Small intestine (tissue), 7 donors: ENCODE measurements at regions not wholly inside any gene's neighbourhood (a gene's known extent, or its start where the extent isn't known, plus 50 kb on each side); places are given as distances from the start of the nearest gene placed in this dataset.

ENCODE experiments used
- DNase-seq, 2 donors: peaks; one replicate each; pipeline versions ENCODE4 v3.0.0 to v3.0.0-alpha.2; 2013
- FAIRE-seq: peaks from 2 replicates; lab custom pipeline; 2012; peaks lifted over from hg19 to GRCh38; lab: Jason Lieb, UNC
- H3K27ac ChIP-seq, 3 donors: one replicate each; pipeline ENCODE4 v1.5.1; 2013; ENCODE audit warnings: low read length in 2 of 3, mild to moderate bottlenecking in 2 of 3, control low read depth in 1 of 3, inconsistent platforms in 1 of 3, low read depth in 1 of 3, moderate library complexity in 1 of 3
- H3K27me3 ChIP-seq, 3 donors: one replicate each; pipeline ENCODE4 v1.6.1; 2013; ENCODE audit warnings: low read length in 3 of 3, inconsistent platforms in 1 of 3; ENCODE audit not compliant: control insufficient read depth in 3 of 3, insufficient read depth in 3 of 3
- H3K36me3 ChIP-seq, 3 donors: one replicate each; pipeline ENCODE4 v1.6.1; 2013; ENCODE audit warnings: low read length in 3 of 3, inconsistent platforms in 1 of 3, low read depth in 1 of 3, mild to moderate bottlenecking in 1 of 3, moderate library complexity in 1 of 3; ENCODE audit not compliant: control insufficient read depth in 3 of 3, insufficient read depth in 2 of 3
- H3K4me1 ChIP-seq, 3 donors: one replicate each; pipeline ENCODE4 v1.6.1; 2013; ENCODE audit warnings: low read length in 2 of 3, inconsistent platforms in 1 of 3, low read depth in 1 of 3, mild to moderate bottlenecking in 1 of 3, moderate library complexity in 1 of 3; ENCODE audit not compliant: control insufficient read depth in 3 of 3, insufficient read depth in 2 of 3
- H3K4me3 ChIP-seq, 3 donors: one replicate each; pipeline ENCODE4 v1.5.1; 2013; ENCODE audit warnings: low read length in 3 of 3, control low read depth in 1 of 3, inconsistent platforms in 1 of 3, low read depth in 1 of 3, mild to moderate bottlenecking in 1 of 3, moderate library complexity in 1 of 3
- H3K9me3 ChIP-seq, 2 donors: one replicate each; pipeline ENCODE4 v1.6.1; 2013; ENCODE audit warnings: low read depth in 1 of 2, low read length in 1 of 2; ENCODE audit not compliant: control insufficient read depth in 2 of 2, insufficient read depth in 1 of 2
- WGBS, 3 donors: extraction: QIAGEN DNeasy Blood & Tissue Kit; methylation state at CpG; one replicate each; pipeline ENCODE4 v1.1.7; 2013; 5-methylcytosine and 5-hydroxymethylcytosine counted together
- donor health status: healthy with polysubstance abuse.
- donor health status: control.
- donor health status: control.
- donor health status: Bipolar disorder and iron deficiency.
- donor health status: healthy.

DNA sequence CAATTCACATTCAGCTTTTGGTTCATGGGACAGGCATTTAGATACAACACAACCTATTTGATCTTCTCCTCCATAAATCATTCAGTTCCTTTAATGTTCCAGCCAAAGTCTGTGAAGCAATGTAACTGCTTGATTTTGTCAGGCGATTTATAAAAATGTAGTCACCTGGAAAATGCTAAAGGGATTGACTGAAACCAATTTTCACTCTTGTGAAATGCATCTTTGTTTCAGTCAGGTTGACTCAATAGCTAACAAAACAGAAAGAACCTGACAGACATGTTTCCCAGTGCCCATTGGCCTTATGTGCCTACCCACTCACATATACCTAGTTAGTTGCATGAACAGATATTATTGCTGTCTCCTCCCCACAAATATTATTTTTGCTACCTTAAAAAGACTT, 335.7 kb downstream of the CHRM3 start:
- Histone ChIP-seq H3K27ac (no peak overlapping the region), H3K4me1 (no peaks in the 10 kb centered on the region), H3K36me3 (no peaks in the 10 kb centered on the region), H3K9me3 (no peaks in the 10 kb centered on the region), H3K4me3 (no peak overlapping the region), H3K27me3 (no peaks in the 10 kb centered on the region)
- WGBS, 3 donors = 71 to 92% (median 91%) methylated on average over 1 of the region's 1 CpG
- DNase-seq = no peak
- FAIRE-seq = no peak

DNA sequence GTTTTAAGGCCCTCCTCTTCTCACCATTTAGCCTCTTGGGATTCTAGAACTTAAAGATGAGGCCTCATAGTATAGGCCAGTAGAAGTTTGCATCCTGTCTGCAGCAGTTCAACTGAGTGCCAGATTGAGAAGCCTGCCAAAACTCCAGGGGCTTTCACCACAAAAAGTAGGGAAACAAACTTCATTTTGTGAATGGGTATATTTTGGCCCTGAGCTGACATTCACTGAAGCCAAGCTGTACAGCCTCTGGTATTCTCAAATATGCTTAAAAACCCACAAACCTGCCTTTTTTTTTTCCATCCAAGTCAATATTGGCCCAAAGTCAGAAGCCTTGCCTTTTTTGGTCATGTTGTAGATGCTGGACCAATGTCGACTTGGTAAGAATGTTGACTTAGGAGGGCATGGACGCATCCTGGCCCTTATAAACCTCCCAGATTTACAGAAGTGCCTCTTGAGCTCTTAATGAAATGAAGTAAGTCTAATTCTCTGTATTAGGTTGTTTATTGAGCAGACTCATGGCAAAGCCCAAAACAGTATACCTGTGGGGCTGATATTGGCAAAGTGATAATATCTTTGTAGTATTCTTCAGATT, 337.5 kb downstream of the CHRM3 start:
- no peak for DNase-seq
- no peaks in the 10 kb centered on the region for H3K4me1 ChIP-seq
- H3K27ac ChIP-seq = no peak overlapping the region
- H3K4me3 ChIP-seq = no peak overlapping the region
- FAIRE-seq = no peak
- no peaks in the 10 kb centered on the region for H3K36me3 ChIP-seq
- H3K27me3 ChIP-seq = no peaks in the 10 kb centered on the region
- no peaks in the 10 kb centered on the region for H3K9me3 ChIP-seq
- WGBS, 3 donors = 86 to 90% (median 89%) methylated on average over 2 of the region's 2 CpGs

- H3K27ac ChIP-seq = no peak overlapping the region
- WGBS, 3 donors = 62 to 72% (median 63%) methylated on average over 6 of the region's 6 CpGs
Observed at GRCh38 chr1:239725371-239725770, 339.0 kb downstream of the CHRM3 start.

DNA sequence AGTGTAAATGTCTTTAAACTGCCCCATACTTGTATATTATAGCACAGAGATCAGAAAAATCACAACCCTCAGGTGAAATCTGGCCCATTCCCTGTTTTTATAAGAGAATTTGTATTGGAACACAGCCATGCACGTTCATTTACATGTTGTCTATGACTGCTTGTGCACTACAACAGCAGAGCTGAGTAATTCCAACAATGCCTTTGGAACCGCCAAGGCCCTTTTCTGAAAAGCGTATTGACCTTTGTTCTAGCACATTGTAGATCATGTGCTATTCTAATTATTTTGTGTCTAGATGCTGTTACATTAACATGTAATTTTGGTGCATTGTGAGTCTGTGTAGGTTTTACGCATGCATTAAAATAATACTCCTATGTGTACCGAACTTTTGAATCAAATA, 339.6 kb downstream of the CHRM3 start:
- Histone ChIP-seq H3K36me3 (no peaks in the 10 kb centered on the region), H3K9me3 (no peaks in the 10 kb centered on the region), H3K4me1 (no peaks in the 10 kb centered on the region), H3K4me3 (no peak overlapping the region), H3K27me3 (no peaks in the 10 kb centered on the region), H3K27ac (no peak overlapping the region)
- no peak for DNase-seq
- WGBS, 3 donors = 87 to 93% (median 88%) methylated on average over 5 of the region's 5 CpGs
- FAIRE-seq = no peak

More at GRCh38 chr1:239725371-239725770, 339.0 kb downstream of the CHRM3 start:
- Histone ChIP-seq H3K4me1 (no peaks in the 10 kb centered on the region), H3K36me3 (no peaks in the 10 kb centered on the region), H3K27me3 (no peaks in the 10 kb centered on the region), H3K9me3 (no peaks in the 10 kb centered on the region), H3K4me3 (no peak overlapping the region)
- no peak for FAIRE-seq
- no peak for DNase-seq

DNA sequence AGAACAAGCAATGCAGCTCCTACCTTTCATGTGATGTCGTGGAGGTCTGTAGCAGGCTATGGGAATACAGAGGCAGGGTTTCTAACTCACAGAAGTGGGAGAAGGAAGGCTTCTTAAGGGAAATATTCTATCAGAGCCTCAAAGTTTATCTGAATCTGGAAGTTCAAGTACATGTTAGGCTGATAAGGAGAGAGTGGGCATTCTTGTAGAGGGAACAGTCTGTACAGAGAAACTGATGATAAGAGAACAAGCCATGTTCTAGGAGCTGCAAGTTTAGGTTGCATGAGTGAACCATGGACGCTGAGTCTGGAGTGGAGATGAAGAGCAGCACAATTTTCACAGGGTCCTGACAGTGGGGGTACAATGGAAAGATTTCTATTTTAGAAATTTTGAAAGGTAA, 344.0 kb downstream of the CHRM3 start:
- no peak for FAIRE-seq
- 91 to 93% (median 92%) methylated on average over 2 of the region's 2 CpGs for WGBS, 3 donors

GRCh38 chr1:239731082-239731748, 344.8 kb downstream of the CHRM3 start:
- FAIRE-seq (no peak), DNase-seq (no peak)
- Histone ChIP-seq H3K4me3 (no peak overlapping the region), H3K9me3 (no peaks in the 10 kb centered on the region), H3K4me1 (no peaks in the 10 kb centered on the region), H3K36me3 (no peaks in the 10 kb centered on the region), H3K27me3 (no peaks in the 10 kb centered on the region), H3K27ac (no peak overlapping the region)
- 82 to 93% (median 84%) methylated on average over 5 of the region's 5 CpGs for WGBS, 3 donors

More for the DNA sequence above, 344.0 kb downstream of the CHRM3 start:
- Histone ChIP-seq H3K36me3 (no peaks in the 10 kb centered on the region), H3K27ac (no peak overlapping the region), H3K4me1 (no peaks in the 10 kb centered on the region), H3K4me3 (no peak overlapping the region), H3K27me3 (no peaks in the 10 kb centered on the region), H3K9me3 (no peaks in the 10 kb centered on the region)
- DNase-seq = no peak

DNA sequence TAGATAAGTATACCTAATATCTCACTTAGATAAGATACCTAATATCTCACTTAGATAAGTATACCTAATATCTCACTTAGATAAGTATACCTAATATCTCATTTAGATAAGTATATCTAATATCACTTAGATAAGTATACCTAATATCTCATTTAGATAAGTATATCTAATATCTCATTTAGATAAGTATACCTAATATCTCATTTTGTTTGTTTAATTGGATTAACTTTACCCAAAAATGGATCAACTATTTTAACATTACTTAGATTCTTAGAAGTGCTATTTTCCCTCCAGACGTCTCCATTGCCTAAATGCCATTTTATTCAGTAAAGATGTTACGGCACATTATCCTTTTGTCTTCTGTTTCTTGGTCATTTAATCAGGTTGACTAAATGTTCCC, 346.4 kb downstream of the CHRM3 start:
- FAIRE-seq = peak; percentile 47
- DNase-seq = no peak
- H3K4me1 ChIP-seq = no peaks in the 10 kb centered on the region
- no peaks in the 10 kb centered on the region for H3K27me3 ChIP-seq
- H3K9me3 ChIP-seq = no peaks in the 10 kb centered on the region
- 94 to 100% (median 95%) methylated on average over 2 of the region's 2 CpGs for WGBS, 3 donors
- no peaks in the 10 kb centered on the region for H3K36me3 ChIP-seq
- no peak overlapping the region for H3K27ac ChIP-seq
- H3K4me3 ChIP-seq = no peak overlapping the region

DNA sequence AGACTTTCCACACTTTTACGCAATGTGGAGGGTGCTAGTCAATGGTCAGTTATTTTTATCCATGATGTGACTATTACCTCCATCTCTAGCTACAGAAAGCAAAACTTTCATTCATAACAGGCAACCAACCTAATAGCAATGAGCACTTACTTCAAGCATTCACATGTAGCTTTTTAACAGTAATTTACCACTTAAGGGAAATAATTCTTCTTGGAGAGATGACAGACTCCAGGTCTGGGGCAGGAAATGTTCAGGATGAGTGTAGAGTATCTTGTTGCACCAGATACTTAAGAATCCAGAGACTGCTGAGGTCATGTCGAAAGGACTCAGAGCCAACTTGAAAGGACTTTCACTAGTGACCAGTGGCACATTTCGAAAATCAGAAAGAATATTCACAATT, 347.6 kb downstream of the CHRM3 start:
- H3K27ac ChIP-seq = no peak overlapping the region
- WGBS, 3 donors = 85 to 96% (median 94%) methylated on average over 3 of the region's 3 CpGs
- H3K27me3 ChIP-seq = no peaks in the 10 kb centered on the region
- H3K36me3 ChIP-seq = no peaks in the 10 kb centered on the region
- DNase-seq (no peak), FAIRE-seq (no peak)
- H3K4me1 ChIP-seq = no peaks in the 10 kb centered on the region
- no peak overlapping the region for H3K4me3 ChIP-seq
- no peaks in the 10 kb centered on the region for H3K9me3 ChIP-seq

DNA sequence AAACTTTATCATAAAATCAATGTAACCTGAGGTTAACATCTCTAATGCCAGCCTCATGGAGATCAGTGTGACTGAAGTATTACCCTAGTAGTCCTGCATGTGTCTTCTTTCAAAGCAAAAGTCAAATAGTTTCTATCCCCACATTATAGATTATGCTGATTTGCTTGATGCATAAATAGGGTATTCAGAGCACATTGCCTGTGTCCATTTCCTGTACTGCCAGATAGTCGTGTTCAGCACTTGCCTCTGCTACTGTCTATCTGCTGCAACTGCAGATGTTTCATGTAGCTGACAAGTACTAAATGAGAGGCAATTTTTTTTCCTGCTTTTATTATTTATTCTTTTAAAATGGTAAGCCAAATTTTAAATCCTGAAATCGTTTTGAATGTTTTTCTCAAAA, 348.7 kb downstream of the CHRM3 start:
- Histone ChIP-seq H3K27ac (no peak overlapping the region), H3K4me1 (no peaks in the 10 kb centered on the region), H3K36me3 (no peaks in the 10 kb centered on the region), H3K9me3 (no peaks in the 10 kb centered on the region), H3K27me3 (no peaks in the 10 kb centered on the region), H3K4me3 (no peak overlapping the region)
- FAIRE-seq (no peak), DNase-seq (no peak)
- 38 to 70% (median 60%) methylated on average over 2 of the region's 2 CpGs for WGBS, 3 donors
